ENCODE measurements at regions not wholly inside any gene's neighbourhood (a gene's known extent, or its start where the extent isn't known, plus 50 kb on each side); places are given as distances from the start of the nearest gene placed in this dataset.

DNA sequence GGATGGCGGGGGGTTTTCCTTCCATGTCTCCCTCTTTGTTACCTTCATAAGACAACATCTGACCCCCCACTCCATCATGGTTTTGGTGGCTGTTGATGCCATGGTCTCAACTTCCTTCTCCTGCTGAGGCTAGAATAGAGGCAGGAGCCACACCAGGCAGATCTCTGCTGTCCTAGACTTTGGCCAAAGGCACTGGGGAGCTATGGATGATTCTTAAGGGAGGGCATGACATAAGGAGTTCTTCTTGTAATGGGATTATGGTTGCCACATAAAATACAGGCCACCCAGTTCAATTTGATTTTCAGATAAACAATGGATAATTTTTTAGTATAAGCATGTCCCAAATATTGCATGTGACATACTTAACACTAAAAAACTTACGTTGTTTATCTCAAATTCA is 52.2 kb upstream of the IER5L start:
- TF ChIP-seq CTCF (conservative IDR thresholded peaks at IDR 0.05; ENCODE audit: low read depth, low read length): no peak
- TF ChIP-seq EZH2 (IDR thresholded peaks at IDR 0.05; ENCODE audit: low read length, unreplicated experiment): no peak
- TF ChIP-seq EZH2phosphoT487 (IDR thresholded peaks at IDR 0.05; ENCODE audit: borderline replicate concordance, low read length): no peak
- no peaks in the 10 kb centered on the region for H3K79me2 ChIP-seq (ENCODE audit: low read length)
- H3K4me3 ChIP-seq (ENCODE audit: low read length): no peak overlapping the region
- no peaks in the 10 kb centered on the region for H3F3A ChIP-seq (ENCODE audit: low read length, unreplicated experiment)
- ChIA-PET POLR2A (ENCODE audit: unreplicated experiment) (no interaction called here), CTCF (no interaction called here)
- H2AFZ ChIP-seq (ENCODE audit: low read length): no peak overlapping the region
- DNase-seq (no peak), ATAC-seq (no peak)
- H3K4me1 ChIP-seq (ENCODE audit: insufficient read depth, low read length): no peaks in the 10 kb centered on the region
- no peaks in the 10 kb centered on the region for H3K36me3 ChIP-seq (ENCODE audit: low read depth, low read length)
- H3K9me3 ChIP-seq (ENCODE audit: low read length): no peaks in the 10 kb centered on the region
- H3K9me2 ChIP-seq (replicated peaks; ENCODE audit: low read length): no peaks in the 10 kb centered on the region
- no peaks in the 10 kb centered on the region for H3K27me3 ChIP-seq (ENCODE audit: low read length)
- H3K4me2 ChIP-seq (ENCODE audit: low read length): no peak overlapping the region
- no peaks in the 10 kb centered on the region for H4K20me1 ChIP-seq (ENCODE audit: low read length)
- no TSS peak for BruUV-seq (replicated peaks)
- H3K9ac ChIP-seq (ENCODE audit: low read length): no peak overlapping the region
- H3K27ac ChIP-seq (ENCODE audit: low read length): no peak overlapping the region
- intact Hi-C loops (cut with micrococcal nuclease): no loop called here

Data from PC-3 (cell line).